HepG2 (cell line): ENCODE measurements at regions not wholly inside any gene's neighbourhood (a gene's known extent, or its start where the extent isn't known, plus 50 kb on each side); places are given as distances from the start of the nearest gene placed in this dataset.

Experiments
- ASH2L ChIP-seq: fragments of 300-600, 200-600 bp; sonication (generic); IDR thresholded peaks from 2 replicates; pipeline ENCODE4 v1.7.0; 2017; ENCODE audit warnings: low read depth, mild to moderate bottlenecking, moderate library complexity, mixed read lengths, low read length; ENCODE audit not compliant: insufficient read length
- ERF ChIP-seq: IDR thresholded peaks from 2 replicates; pipeline ENCODE4 v1.6.1; 2018; ENCODE audit warnings: missing biosample characterization, missing genetic modification reagents
- FOXJ3 ChIP-seq: sonication (generic); formaldehyde crosslinking; IDR thresholded peaks from 2 replicates; pipeline ENCODE4 v1.4.0; 2020; ENCODE audit warnings: missing genetic modification reagents, mild to moderate bottlenecking, borderline replicate concordance
- GTF2F1 ChIP-seq: fragments of 150-350 bp; IDR thresholded peaks from 2 replicates; pipeline ENCODE4 v1.6.1; 2014; ENCODE audit warnings: low read length
- IRX3 ChIP-seq: sonication (generic); formaldehyde crosslinking; IDR thresholded peaks from 2 replicates; pipeline ENCODE4 v1.8.1; 2023; ENCODE audit warnings: mild to moderate bottlenecking, low read depth, missing genetic modification reagents, borderline replicate concordance
- KDM4B ChIP-seq: sonication (generic); formaldehyde crosslinking; IDR thresholded peaks from 2 replicates; pipeline ENCODE4 v1.4.0; 2020; ENCODE audit warnings: missing genetic modification reagents
- NFIC ChIP-seq: IDR thresholded peaks from 2 replicates; pipeline ENCODE4 v1.6.1; 2012; ENCODE audit warnings: mild to moderate bottlenecking, low read length, inconsistent platforms
- NFRKB ChIP-seq: fragments of 450-650 bp; IDR thresholded peaks from 2 replicates; pipeline ENCODE4 v1.6.1; 2017
- POLR2AphosphoS2 ChIP-seq: IDR thresholded peaks from 2 replicates; pipeline ENCODE4 v1.6.1; 2011; ENCODE audit warnings: low read depth, low read length, improper control_type of control experiment
- SMARCC2 ChIP-seq: fragments of 450-650 bp; IDR thresholded peaks from 2 replicates; pipeline ENCODE4 v1.6.1; 2017; ENCODE audit warnings: antibody characterized with exemption, mild to moderate bottlenecking
- ZBTB3 ChIP-seq: sonication (generic); formaldehyde crosslinking; IDR thresholded peaks from 2 replicates; pipeline ENCODE4 v1.4.0; 2020; ENCODE audit warnings: low read depth, mild to moderate bottlenecking, moderate library complexity, missing genetic modification reagents, borderline replicate concordance
- ZNF24 ChIP-seq: fragments of 450-650 bp; IDR thresholded peaks from 2 replicates; pipeline ENCODE4 v1.6.1; 2017; ENCODE audit warnings: antibody characterized with exemption, mild to moderate bottlenecking
- ZNF292 ChIP-seq: sonication (generic); formaldehyde crosslinking; IDR thresholded peaks from 2 replicates; pipeline ENCODE4 v1.8.1; 2022; ENCODE audit warnings: mild to moderate bottlenecking, low read depth, missing genetic modification reagents, borderline replicate concordance
- ZNF317 ChIP-seq: sonication (generic); formaldehyde crosslinking; IDR thresholded peaks from 2 replicates; pipeline ENCODE4 v1.5.0; 2020; ENCODE audit warnings: mild to moderate bottlenecking, missing genetic modification reagents
- ZNF879 ChIP-seq: sonication (generic); formaldehyde crosslinking; IDR thresholded peaks from 2 replicates; pipeline ENCODE4 v1.8.1; 2023; ENCODE audit warnings: missing genetic modification reagents
- TF ChIP-seq, protein P1 (sequence below): sonication (generic); formaldehyde crosslinking; IDR thresholded peaks from 2 replicates; pipeline ENCODE4 v1.4.0; 2020; ENCODE audit warnings: mild to moderate bottlenecking, missing genetic modification reagents
- TF ChIP-seq, protein P2 (sequence below): sonication (generic); formaldehyde crosslinking; conservative IDR thresholded peaks from 2 replicates; pipeline ENCODE4 v1.4.0; 2020; ENCODE audit warnings: missing genetic modification reagents
- TF ChIP-seq, protein P3 (sequence below): sonication (generic); formaldehyde crosslinking; IDR thresholded peaks from 2 replicates; pipeline ENCODE4 v1.9.0; 2021; ENCODE audit warnings: missing genetic modification reagents, borderline replicate concordance
- TF ChIP-seq, protein P4 (sequence below): sonication (generic); formaldehyde crosslinking; IDR thresholded peaks from 2 replicates; pipeline ENCODE4 v1.5.1; 2020; ENCODE audit warnings: missing genetic modification reagents, mild to moderate bottlenecking, borderline replicate concordance
- TF ChIP-seq, protein P5 (sequence below): IDR thresholded peaks from 2 replicates; pipeline ENCODE4 v1.6.1; 2016; ENCODE audit warnings: mild to moderate bottlenecking, missing biosample characterization, missing genetic modification reagents
- TF ChIP-seq, protein P6 (sequence below): sonication (generic); formaldehyde crosslinking; conservative IDR thresholded peaks from 2 replicates; pipeline ENCODE4 v1.8.0; 2022; ENCODE audit warnings: missing genetic modification reagents

DNA sequence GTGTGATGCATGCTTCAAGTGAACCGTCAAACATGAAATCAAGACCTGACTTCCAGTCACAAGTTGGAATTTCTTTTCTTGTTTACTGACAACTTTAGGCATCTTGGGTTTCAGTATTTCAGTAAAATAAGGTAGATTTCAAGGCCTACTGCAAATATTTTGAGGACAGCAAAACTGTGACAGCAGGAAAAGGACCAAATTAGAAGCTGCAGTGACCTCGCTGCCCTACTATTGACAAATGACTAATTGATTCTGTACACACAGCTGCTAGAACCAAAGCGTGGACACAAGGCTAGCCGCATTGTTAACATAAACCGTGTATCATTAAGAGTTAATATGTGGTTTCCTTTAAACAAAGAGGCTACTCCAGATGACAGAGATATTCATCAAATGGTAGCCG lies 105.7 kb upstream of the SEC61G start (continued):
- TF ChIP-seq, protein P1, sequence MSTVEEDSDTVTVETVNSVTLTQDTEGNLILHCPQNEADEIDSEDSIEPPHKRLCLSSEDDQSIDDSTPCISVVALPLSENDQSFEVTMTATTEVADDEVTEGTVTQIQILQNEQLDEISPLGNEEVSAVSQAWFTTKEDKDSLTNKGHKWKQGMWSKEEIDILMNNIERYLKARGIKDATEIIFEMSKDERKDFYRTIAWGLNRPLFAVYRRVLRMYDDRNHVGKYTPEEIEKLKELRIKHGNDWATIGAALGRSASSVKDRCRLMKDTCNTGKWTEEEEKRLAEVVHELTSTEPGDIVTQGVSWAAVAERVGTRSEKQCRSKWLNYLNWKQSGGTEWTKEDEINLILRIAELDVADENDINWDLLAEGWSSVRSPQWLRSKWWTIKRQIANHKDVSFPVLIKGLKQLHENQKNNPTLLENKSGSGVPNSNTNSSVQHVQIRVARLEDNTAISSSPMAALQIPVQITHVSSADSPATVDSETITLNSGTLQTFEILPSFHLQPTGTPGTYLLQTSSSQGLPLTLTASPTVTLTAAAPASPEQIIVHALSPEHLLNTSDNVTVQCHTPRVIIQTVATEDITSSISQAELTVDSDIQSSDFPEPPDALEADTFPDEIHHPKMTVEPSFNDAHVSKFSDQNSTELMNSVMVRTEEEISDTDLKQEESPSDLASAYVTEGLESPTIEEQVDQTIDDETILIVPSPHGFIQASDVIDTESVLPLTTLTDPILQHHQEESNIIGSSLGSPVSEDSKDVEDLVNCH (CRISPR knock-in tag): no peak
- TF ChIP-seq ZBTB3 (no peak), ERF (CRISPR knock-in tag) (no peak), SMARCC2 (no peak), GTF2F1 (no peak), NFRKB (no peak), ZNF292 (peak; percentile 24; the same call in 1 of the 2 replicates), ZNF317 (CRISPR knock-in tag) (no peak), NFIC (no peak), KDM4B (CRISPR knock-in tag) (no peak), IRX3 (no peak), ZNF879 (CRISPR knock-in tag) (no peak), ZNF24 (no peak), POLR2AphosphoS2 (no peak), ASH2L (no peak), FOXJ3 (CRISPR knock-in tag) (no peak)
- TF ChIP-seq, protein P2, sequence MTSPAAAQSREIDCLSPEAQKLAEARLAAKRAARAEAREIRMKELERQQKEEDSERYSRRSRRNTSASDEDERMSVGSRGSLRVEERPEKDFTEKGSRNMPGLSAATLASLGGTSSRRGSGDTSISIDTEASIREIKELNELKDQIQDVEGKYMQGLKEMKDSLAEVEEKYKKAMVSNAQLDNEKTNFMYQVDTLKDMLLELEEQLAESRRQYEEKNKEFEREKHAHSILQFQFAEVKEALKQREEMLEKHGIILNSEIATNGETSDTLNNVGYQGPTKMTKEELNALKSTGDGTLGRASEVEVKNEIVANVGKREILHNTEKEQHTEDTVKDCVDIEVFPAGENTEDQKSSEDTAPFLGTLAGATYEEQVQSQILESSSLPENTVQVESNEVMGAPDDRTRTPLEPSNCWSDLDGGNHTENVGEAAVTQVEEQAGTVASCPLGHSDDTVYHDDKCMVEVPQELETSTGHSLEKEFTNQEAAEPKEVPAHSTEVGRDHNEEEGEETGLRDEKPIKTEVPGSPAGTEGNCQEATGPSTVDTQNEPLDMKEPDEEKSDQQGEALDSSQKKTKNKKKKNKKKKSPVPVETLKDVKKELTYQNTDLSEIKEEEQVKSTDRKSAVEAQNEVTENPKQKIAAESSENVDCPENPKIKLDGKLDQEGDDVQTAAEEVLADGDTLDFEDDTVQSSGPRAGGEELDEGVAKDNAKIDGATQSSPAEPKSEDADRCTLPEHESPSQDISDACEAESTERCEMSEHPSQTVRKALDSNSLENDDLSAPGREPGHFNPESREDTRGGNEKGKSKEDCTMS (CRISPR knock-in tag): no peak
- TF ChIP-seq, protein P3, sequence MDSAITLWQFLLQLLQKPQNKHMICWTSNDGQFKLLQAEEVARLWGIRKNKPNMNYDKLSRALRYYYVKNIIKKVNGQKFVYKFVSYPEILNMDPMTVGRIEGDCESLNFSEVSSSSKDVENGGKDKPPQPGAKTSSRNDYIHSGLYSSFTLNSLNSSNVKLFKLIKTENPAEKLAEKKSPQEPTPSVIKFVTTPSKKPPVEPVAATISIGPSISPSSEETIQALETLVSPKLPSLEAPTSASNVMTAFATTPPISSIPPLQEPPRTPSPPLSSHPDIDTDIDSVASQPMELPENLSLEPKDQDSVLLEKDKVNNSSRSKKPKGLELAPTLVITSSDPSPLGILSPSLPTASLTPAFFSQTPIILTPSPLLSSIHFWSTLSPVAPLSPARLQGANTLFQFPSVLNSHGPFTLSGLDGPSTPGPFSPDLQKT (CRISPR knock-in tag): no peak
- TF ChIP-seq, protein P4, sequence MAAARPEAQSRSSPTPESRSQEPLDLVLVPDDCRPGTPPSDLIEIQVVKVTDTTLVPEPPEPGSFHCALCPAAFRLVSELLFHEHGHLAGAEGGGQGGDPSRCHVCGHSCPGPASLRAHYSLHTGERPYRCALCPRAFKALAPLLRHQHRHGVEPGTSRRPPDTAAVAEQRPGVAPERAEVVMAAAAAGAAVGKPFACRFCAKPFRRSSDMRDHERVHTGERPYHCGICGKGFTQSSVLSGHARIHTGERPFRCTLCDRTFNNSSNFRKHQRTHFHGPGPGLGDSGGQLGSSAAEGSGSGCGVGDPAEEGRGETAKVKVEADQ (CRISPR knock-in tag): no peak
- TF ChIP-seq, protein P5, sequence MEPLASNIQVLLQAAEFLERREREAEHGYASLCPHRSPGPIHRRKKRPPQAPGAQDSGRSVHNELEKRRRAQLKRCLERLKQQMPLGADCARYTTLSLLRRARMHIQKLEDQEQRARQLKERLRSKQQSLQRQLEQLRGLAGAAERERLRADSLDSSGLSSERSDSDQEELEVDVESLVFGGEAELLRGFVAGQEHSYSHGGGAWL (CRISPR knock-in tag): no peak
- TF ChIP-seq, protein P6, sequence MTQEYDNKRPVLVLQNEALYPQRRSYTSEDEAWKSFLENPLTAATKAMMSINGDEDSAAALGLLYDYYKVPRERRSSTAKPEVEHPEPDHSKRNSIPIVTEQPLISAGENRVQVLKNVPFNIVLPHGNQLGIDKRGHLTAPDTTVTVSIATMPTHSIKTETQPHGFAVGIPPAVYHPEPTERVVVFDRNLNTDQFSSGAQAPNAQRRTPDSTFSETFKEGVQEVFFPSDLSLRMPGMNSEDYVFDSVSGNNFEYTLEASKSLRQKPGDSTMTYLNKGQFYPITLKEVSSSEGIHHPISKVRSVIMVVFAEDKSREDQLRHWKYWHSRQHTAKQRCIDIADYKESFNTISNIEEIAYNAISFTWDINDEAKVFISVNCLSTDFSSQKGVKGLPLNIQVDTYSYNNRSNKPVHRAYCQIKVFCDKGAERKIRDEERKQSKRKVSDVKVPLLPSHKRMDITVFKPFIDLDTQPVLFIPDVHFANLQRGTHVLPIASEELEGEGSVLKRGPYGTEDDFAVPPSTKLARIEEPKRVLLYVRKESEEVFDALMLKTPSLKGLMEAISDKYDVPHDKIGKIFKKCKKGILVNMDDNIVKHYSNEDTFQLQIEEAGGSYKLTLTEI: no peak
